ENCODE measurements at regions not wholly inside any gene's neighbourhood (a gene's known extent, or its start where the extent isn't known, plus 50 kb on each side); places are given as distances from the start of the nearest gene placed in this dataset.

- DNase-seq: no peak
These were observed 923.8 kb upstream of the EEF2KMT start for GRCh38 chr16:6021276-6021943.

DNA sequence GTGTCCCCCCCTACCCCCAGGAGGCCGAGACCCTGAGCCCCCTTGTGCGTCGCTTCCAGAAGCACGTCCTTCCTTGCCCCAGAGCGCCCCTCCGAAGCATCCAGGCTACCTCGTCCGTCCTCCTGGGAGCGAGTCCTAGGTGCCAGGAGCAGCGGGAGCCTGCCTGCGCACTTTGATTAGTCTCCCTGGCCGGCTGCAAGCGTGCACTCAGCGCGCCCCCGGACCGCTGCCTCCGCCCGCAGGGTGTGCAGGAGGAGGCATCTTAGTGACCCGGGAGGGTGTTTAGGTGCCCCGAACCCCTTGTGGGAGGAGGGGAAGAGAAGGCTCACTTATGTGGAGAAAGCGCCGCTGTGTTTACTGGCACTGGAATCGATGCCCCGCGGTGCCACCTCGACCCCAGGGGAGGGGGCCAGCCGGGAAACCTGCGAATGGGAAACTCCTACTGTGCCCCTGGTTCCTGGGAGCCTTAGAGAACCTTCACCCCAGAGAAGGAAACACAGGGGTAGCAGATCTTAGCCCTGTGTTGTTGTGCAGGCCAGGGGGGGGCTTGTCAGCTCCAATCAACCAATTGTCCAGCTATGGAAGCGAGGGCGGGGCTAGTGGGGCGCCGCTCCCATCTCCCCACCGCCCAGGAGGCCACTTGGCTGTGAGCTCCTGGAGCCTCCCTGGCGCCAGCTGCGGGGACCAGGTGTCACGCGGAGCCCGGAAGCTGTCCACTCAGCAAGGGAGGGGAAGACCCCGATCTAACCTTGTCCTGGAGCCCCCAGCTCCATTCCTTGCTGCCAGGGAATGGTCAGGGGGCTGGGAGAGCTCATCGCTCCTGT is 922.8 kb upstream of the EEF2KMT start:
- no peak for DNase-seq

DNA sequence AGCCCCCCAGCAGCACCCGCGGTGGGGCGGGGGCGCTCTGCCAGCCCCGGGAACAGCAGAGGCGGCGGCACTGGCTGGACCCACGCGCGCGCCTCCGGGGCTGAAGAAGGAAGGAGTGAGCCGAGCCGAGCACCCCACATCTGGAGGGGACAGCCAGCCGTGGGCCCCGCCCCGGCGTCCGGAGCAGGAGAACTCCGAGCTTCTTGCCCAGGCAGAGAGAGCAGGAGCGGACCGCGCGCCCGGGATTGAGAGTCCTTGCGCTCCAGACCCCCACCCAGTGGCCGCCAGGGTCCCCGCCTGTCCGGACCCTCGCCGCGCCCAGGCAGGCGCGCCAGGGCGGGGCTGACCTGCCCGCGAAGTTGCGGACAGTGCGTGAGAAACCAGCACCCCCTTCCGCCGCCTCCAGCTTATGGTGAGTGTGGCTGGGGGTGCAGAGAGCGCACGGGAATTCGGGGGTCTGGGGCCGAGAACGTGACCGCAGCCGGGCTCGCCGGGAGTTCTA is 921.9 kb upstream of the EEF2KMT start:
- no peak for DNase-seq

DNA sequence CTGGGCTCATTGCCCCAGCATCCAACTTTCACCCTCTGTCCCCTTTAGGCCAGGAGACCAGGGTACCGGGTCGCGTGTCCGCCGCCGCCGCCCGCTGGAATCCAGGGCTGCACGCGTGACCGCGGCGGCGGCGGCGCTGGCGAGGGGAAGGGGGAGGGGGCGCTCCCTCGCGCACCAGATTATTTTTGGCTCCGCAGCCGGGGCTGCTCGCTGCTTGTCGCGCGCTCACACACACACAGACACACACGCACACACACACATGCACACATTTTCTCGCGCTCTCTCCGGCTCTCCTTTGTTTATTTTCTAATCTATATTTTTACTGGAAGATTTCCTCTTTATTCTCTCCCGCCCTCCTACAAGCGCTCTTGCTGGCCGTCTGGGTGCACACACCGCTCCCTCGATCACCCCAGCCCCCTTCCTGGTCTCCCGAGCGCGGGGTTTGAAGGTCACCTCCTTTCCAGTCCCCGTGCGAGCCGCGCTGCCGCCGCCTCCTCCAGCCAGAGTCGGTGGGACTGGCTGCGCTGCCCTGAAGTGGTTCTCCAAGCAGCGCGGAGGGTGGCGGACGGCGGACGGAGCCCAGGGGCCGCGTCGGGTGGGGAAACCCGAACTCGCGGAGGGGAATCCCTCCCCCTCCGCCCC is 921.4 kb upstream of the EEF2KMT start:
- DNase-seq: no peak

DNA sequence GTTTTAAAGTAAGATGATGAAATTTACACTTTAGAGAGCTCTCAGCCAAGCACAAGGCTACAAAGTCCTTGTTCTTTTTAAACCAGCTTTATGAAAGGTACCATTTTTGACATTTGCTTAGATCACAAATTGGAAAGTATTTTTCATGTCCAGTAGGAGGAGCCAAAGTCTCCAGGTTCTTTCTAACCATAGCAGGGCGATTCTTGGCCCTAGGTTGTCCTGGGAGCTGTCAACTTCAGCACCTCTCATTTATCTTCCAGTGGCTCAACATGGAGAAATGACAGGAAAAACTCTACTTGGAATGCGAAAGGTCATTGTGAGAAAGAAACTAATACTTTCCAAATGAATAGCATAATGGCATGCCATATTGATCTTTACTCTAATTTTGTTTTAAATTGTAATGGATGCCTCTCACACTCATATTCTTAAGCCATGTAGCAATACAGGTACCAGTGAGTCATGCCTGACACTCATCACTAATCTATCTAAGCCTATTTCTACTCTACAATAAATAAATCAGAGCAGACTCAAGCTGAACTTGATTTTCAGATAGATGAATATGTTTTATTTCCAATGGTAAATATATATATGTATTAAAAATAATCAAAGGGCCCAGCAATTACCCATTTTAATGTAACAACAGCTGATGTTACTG is 919.1 kb upstream of the EEF2KMT start:
- DNase-seq: peak; percentile 1

DNA sequence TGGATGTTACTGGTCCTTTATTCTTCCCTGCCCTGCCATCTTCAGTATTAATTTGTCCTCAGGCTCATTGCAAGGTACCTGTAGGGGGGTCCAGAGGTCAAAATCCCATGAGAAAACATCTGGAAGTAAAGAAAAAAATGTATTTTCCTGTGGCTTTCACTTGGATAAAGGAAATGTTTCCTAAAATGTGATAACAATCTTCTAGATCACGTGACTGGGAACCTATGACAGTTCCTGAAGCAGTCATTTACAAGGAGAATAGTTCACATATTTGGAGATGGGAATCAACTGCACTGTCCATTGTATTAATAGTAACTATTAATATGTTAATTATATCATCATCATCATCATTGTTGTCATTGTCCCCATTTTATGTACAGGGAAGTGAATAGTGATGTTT is 915.1 kb upstream of the EEF2KMT start:
- no peak for DNase-seq

DNA sequence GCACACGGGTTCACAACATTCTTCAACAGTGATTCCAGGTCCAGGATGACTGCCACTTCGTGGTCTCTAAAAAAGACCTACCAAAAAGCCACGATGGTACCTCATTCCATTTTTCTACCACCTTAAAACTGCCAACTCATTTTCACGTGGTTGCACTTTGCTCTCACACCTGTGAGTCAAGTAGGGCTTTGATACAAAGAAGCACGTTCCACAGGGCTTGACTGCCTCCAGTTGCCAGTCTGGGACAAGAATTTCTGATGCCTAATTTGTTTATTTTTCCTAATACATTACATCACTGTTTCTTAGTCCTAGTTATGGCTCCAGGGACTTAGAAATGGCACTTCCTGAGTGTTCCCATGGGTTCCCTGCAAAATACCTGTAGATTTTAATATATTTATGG is 911.6 kb upstream of the EEF2KMT start:
- no peak for DNase-seq

DNA sequence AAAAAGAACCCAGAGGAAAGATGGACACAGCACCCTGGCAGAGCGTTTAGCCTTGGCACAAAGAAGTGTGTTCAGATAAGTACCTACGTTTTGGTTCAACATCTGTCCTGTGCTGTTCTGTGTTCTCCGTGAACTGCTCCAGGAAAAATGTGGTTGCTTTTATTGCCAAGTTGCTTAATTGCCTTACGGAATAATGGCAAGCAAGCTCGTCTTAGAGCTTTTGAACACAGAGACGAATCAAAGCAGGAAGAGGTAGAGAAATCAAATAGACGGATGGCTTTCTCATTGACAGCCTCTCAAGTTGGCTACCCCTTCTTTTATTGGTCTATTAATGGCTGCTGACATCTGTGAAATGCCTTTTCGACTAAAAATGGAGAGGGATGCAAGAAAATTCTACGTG is 911.1 kb upstream of the EEF2KMT start:
- DNase-seq: no peak

- DNase-seq: no peak
These were observed 895.8 kb upstream of the EEF2KMT start for GRCh38 chr16:5993356-5993755.

GRCh38 chr16:5982979-5983378 is 885.4 kb upstream of the EEF2KMT start:
- DNase-seq: no peak

GRCh38 chr16:5979905-5980550 is 882.4 kb upstream of the EEF2KMT start:
- no peak for DNase-seq

DNA sequence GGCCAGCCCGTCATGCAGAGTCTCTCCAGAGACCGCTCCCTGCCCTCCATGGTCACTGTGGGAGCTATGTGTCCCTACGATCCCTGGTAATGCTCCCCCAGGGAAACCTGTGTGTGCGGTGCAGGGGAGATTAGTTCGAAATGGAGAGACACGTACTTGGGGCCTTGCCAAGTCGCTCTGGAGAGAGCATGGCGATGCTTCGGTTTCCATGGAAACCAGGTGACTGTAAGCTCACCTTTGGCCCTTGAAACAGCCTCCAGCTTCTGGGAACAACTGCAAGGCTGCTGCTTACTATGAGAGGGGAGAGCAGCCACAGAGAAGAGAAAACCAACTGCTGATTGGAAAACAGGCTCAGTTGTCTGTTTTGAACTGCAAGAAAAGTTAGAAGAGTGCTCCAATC is 879.7 kb upstream of the EEF2KMT start:
- DNase-seq: no peak

GRCh38 chr16:5972747-5973146 is 875.2 kb upstream of the EEF2KMT start:
- no peak for DNase-seq

DNA sequence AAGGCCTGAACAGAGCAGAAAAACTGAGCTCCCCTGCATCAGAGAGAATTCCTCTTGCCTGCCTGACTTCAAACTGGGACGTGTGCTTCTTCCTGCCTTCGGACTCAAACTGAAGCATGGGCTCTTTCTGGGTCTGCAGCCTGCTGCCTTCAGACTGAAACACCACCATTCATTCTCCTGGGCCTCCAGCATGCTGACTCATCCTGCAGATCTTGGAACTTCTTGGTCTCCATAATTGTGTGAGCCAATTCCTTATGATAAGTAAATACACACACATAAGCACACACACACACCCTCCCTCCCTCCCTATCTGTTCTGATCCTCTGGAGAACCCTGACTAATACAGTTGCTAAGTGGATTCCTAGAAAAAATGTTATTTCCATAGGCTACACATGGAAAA is 874.3 kb upstream of the EEF2KMT start:
- no peak for DNase-seq

DNA sequence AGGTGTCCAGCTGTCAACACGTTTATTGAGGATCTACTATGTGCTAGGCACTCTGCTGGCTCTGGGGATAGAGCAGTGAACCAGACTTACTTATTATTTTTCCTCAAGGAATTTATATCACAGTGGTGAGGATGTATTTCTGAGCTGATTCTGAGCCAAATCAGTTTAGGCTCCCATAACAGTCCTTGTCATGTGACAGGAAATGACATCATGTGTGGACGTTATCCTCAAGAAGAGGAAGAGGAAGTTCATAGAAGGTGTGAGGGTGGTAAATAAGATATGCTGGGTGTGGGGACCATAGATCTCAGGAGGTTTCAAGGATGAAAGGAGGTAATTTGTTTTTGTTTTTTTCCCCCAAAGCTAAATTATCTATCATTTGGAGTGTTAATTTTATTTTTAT is 873.5 kb upstream of the EEF2KMT start:
- DNase-seq: no peak

DNA sequence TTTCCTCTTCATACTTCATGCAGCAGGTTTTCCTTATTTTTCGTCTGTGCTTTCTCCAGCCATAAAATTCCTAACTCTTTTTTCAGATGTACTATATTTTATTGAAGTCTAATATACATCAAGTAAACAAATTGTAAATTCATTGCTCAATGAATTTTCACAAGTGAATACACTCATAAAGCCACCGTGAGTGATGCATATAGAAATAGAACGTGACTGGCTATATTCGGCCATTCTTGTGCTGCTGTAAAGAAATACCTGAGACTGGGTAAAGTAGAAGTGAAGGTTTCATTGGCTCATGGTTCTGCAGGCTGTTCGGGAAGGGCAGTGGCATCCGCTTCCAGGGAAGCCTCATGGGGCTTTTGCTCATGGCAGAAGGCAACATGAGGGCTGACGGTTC is 868.4 kb upstream of the EEF2KMT start:
- no peak for DNase-seq

DNA sequence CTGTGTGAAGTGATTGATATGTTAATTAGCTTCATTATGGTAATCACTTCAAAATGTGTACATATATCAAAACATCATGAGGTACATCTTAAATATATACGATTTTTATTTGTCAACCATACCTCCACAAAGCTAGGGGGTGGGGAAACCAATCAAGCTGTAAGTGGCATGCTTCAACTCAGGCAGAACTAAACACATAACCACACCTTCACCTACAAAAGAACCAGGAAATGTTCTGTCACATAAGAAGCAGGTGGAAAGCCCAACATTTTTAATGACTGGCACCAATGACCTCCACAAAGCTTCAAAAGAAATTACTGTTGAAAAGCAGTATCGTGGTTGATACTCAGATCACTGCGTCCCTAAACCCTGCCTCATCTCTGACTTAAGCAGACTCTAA is 867.7 kb upstream of the EEF2KMT start:
- no peak for DNase-seq

GRCh38 chr16:5951486-5951885 is 853.9 kb upstream of the EEF2KMT start:
- no peak for DNase-seq

DNA sequence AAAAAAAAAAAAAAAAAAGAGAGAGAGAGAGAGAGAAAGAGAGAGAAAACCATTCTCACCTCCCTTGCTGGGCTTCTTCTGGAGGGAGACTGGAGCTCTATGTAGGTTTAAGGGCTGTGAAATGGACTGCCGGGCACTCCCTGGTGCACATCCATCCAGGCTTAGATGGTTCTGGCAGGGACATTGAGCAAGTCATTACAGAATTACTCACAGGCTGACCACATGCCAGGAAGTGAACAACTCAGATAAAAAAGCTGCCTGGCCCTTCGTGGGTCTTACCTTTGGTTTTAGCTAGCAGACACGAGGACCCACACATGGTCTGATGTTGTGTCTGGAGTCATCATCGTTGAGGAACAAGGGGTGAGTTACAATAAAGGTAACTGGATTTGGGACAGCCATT is 847.4 kb upstream of the EEF2KMT start:
- no peak for DNase-seq

- DNase-seq: no peak
These were observed 841.0 kb upstream of the EEF2KMT start for GRCh38 chr16:5938607-5939006.

DNA sequence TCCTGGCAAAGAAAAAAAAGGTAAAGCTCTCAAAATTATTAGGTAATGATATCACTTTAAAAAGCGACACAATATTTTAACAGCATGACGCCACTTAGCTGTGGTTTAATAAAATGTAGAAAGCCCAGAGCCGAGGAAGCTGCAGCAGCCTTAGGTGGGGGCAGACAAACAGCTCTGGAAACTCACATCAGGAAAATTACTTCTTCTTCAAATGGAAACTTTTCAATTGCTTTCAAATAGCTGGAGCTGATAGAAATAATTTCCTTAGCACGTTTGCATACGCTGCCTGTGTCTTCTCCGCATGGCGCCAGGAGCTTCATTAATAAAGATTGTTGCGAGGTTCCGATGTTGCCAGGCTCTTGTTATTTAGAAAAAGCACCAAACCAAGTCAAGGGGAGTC is 835.3 kb upstream of the EEF2KMT start:
- no peak for DNase-seq

- no peak for DNase-seq
These were observed 831.0 kb upstream of the EEF2KMT start for GRCh38 chr16:5928476-5929065.

DNA sequence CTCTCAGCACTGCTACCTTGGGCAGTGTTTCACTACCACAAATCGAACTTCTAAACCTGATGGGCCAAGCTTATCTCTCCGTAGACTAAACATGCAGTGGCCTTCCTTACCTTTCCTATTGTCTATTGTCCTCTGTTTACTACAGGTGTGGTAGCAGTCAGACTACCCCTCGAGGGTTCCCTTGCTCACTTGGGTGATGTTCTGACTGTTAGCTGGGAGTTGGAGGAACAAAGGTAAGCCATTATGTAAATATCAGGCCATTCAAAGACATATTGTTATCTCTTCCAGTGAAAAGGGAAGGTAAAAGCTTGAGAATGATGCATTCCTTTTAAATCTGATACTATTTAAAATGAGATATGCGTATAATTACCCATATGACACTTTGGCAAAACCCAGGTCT is 828.3 kb upstream of the EEF2KMT start:
- DNase-seq: no peak

All from NCI-H526 treated with DMSO at 0.1 percent for 48 hours (cell line).